ENCODE measurements at regions not wholly inside any gene's neighbourhood (a gene's known extent, or its start where the extent isn't known, plus 50 kb on each side); places are given as distances from the start of the nearest gene placed in this dataset.
"Not testable (repeated sequence)": the region's sequence is repeated elsewhere in the genome, so short reads cannot be mapped to it uniquely, and the experiment has no call there.

GRCh38 chr6:119829499-119829898, 479.9 kb upstream of the MAN1A1 start:
- TF ChIP-seq POLR2A, CTCF (IDR thresholded peaks at IDR 0.05): not testable (repeated sequence)

All from sigmoid colon (tissue), 3 donors.